Esophagus (tissue), 2 donors: ENCODE measurements at regions not wholly inside any gene's neighbourhood (a gene's known extent, or its start where the extent isn't known, plus 50 kb on each side); places are given as distances from the start of the nearest gene placed in this dataset.
"Not testable (repeated sequence)": the region's sequence is repeated elsewhere in the genome, so short reads cannot be mapped to it uniquely, and the experiment has no call there.

Experiments
- H3K27ac ChIP-seq, 2 donors: one replicate each; pipeline ENCODE4 v1.5.1; 2013; ENCODE audit warnings: low read depth in 2 of 2, mild to moderate bottlenecking in 2 of 2, inconsistent platforms in 1 of 2, low read length in 1 of 2, moderate library complexity in 1 of 2
- H3K27me3 ChIP-seq, 2 donors: one replicate each; pipeline ENCODE4 v1.6.1; 2013; ENCODE audit warnings: low read length in 2 of 2, control low read depth in 1 of 2, mild to moderate bottlenecking in 1 of 2; ENCODE audit not compliant: insufficient read depth in 2 of 2, control insufficient read depth in 1 of 2
- H3K36me3 ChIP-seq, 2 donors: one replicate each; pipeline ENCODE4 v1.6.1; 2013; ENCODE audit warnings: low read length in 1 of 2; ENCODE audit not compliant: control insufficient read depth in 2 of 2, insufficient read depth in 2 of 2
- H3K4me1 ChIP-seq, 2 donors: one replicate each; pipeline ENCODE4 v1.6.1; 2013; ENCODE audit warnings: low read length in 1 of 2; ENCODE audit not compliant: control insufficient read depth in 2 of 2, insufficient read depth in 2 of 2
- H3K4me3 ChIP-seq, 2 donors: one replicate each; pipeline ENCODE4 v1.5.1; 2013; ENCODE audit warnings: low read length in 2 of 2, mild to moderate bottlenecking in 2 of 2, low read depth in 1 of 2, moderate library complexity in 1 of 2
- H3K9me3 ChIP-seq, 2 donors: one replicate each; pipeline ENCODE4 v1.6.1; 2013; ENCODE audit warnings: mild to moderate bottlenecking in 2 of 2, low read depth in 1 of 2, low read length in 1 of 2, moderate library complexity in 1 of 2; ENCODE audit not compliant: control insufficient read depth in 2 of 2, insufficient read depth in 1 of 2
- WGBS, 2 donors: extraction: QIAGEN DNeasy Blood & Tissue Kit; methylation state at CpG; one replicate each; pipeline ENCODE4 v1.1.7; 2013; 5-methylcytosine and 5-hydroxymethylcytosine counted together
- donor health status: healthy with polysubstance abuse.
- donor health status: Bipolar disorder and iron deficiency.

DNA sequence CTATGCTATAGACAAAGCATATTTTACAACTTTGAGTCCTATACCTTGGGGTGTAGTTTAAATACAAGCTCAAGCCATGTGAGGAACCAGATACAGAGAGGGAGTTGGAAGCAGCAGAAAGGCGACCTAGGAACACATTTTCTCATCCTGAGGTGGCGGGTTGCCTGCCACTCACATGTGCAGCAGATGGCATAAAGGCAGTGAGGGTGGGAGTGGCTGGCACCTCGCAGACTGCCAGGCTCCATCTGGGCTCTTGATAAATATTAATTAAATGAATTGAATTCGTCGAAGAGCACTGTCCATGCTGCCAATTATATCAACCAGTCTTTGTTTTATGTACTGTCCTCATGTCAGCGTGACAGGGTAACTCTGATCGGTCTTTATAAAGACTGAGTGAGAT, 79.0 kb upstream of the SEMA3C start:
- Histone ChIP-seq H3K27me3 (no peaks in the 10 kb centered on the region), H3K4me1 (no peaks in the 10 kb centered on the region), H3K9me3 (no peaks in the 10 kb centered on the region), H3K27ac (no peak overlapping the region), H3K36me3 (no peaks in the 10 kb centered on the region), H3K4me3 (no peak overlapping the region)
- WGBS, 2 donors = 88 to 94% methylated on average over 7 of the region's 7 CpGs

DNA sequence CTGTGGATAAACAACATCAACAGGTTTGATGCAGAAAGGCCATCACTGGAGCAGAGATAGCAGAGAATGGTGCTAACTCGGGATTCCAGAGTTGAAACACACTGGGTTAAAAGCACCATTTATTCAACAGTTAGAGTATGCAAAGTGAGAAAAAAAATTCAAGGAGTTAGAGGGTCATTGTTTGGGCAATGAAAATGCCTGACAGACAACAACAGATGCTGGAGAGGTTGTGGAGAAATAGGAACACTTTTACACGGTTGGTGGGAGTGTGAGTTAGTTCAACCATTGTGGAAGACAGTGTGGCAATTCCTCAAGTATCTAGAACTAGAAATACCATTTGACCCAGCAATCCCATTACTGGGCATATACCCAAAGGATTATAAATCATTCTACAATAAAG, 77.4 kb upstream of the SEMA3C start:
- WGBS, 2 donors = 76 to 87% methylated on average over 2 of the region's 2 CpGs
- H3K9me3 ChIP-seq, H3K27me3 ChIP-seq, H3K4me3 ChIP-seq, H3K36me3 ChIP-seq, H3K4me1 ChIP-seq, H3K27ac ChIP-seq: not testable (repeated sequence)

DNA sequence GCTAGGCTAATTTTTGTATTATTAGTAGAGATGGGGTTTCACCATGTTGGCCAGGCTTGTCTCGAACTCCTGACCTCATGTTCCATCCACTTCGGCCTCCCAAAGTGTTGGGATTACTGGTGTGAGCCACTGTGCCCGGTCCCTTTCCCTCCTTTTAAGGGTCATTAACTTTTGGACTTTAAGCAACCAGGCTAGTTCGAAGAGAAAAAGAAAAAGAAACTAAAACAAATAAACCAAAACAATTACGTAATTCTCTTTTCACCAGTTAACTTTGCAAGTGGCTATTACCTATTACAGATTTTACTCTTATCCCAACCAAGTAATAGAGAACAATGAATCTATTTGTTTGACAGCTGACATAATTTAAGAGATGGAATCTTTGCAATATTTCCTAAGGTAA, 72.8 kb upstream of the SEMA3C start:
- 82 to 84% methylated on average over 5 of the region's 5 CpGs for WGBS, 2 donors

DNA sequence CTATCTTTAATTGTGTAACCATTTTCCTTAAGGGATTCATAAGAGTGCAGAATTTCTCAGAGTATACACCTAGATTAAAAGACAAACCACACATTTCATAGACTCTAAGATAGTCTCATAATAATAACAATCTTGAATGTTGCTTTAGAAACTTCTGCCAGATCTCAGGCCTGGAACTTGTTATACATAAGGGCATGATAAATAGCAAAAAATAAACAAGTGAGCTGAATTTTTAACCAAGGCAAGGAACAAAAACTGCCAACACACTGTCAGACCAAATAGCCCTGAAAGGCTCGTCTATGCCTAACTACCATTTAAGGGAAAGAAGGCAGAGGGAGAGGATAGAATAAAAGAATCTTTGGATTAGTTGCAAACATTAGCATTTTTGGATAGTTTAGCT, 65.8 kb upstream of the SEMA3C start:
- Histone ChIP-seq H3K36me3 (no peaks in the 10 kb centered on the region), H3K4me3 (no peak overlapping the region), H3K27ac (no peak overlapping the region), H3K9me3 (no peaks in the 10 kb centered on the region), H3K4me1 (no peaks in the 10 kb centered on the region), H3K27me3 (no peaks in the 10 kb centered on the region)
- WGBS, 2 donors = 45 to 61% methylated on average over 1 of the region's 1 CpG

More for the DNA sequence above, 72.8 kb upstream of the SEMA3C start:
- H3K4me3 ChIP-seq = no peak overlapping the region
- H3K36me3 ChIP-seq = no peaks in the 10 kb centered on the region
- no peaks in the 10 kb centered on the region for H3K4me1 ChIP-seq
- no peaks in the 10 kb centered on the region for H3K9me3 ChIP-seq
- H3K27me3 ChIP-seq = no peaks in the 10 kb centered on the region
- no peak overlapping the region for H3K27ac ChIP-seq

DNA sequence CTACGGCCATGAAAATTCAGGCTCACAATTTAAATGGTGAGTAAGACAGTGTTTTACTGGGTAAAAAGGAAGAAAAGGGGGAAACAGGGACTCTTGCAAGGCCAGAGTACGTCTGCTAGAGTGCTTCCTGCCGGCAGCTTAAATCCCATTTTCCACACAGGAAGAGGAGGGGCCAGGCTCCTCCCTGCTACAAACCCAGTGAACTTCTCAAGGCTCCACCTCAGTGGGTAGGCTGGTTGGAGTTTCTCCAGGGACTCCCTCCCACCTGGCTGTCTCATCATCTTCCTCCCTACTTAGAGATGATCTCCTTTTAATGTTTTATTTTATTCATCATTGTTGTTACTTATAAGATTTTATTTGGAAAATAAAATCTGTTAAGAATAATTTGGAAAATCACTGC, 62.6 kb upstream of the SEMA3C start:
- Histone ChIP-seq H3K9me3 (no peaks in the 10 kb centered on the region), H3K36me3 (no peaks in the 10 kb centered on the region), H3K27me3 (no peaks in the 10 kb centered on the region), H3K4me3 (no peak overlapping the region), H3K27ac (no peak overlapping the region), H3K4me1 (no peaks in the 10 kb centered on the region)
- WGBS, 2 donors = 76 to 82% methylated on average over 3 of the region's 3 CpGs

DNA sequence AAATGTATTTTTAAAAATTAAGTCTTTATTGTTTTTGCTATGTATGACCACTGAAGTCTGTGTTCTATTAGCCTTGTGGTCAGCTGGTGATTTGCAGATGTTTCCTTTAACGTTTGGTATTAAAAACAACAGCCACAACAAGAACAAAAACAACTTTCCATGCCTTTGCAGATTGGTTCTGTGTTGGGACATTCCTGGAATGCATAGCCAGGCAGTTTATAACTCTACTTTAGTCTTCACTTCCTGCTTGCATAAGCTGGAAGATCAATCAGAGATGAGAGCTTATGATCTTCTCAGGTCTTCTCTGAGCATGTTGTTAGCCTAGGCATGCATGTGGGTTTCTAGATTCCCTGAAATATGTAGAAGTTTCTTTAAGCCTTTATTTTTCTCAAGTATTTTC, 58.9 kb upstream of the SEMA3C start:
- Histone ChIP-seq H3K27ac (no peak overlapping the region), H3K27me3 (no peaks in the 10 kb centered on the region), H3K4me3 (no peak overlapping the region), H3K9me3 (peaks cover 0 to 7% of the 10 kb centered on the region in 2 donors), H3K4me1 (no peaks in the 10 kb centered on the region), H3K36me3 (no peaks in the 10 kb centered on the region)
- WGBS, 2 donors = 54 to 58% methylated on average over 1 of the region's 1 CpG

DNA sequence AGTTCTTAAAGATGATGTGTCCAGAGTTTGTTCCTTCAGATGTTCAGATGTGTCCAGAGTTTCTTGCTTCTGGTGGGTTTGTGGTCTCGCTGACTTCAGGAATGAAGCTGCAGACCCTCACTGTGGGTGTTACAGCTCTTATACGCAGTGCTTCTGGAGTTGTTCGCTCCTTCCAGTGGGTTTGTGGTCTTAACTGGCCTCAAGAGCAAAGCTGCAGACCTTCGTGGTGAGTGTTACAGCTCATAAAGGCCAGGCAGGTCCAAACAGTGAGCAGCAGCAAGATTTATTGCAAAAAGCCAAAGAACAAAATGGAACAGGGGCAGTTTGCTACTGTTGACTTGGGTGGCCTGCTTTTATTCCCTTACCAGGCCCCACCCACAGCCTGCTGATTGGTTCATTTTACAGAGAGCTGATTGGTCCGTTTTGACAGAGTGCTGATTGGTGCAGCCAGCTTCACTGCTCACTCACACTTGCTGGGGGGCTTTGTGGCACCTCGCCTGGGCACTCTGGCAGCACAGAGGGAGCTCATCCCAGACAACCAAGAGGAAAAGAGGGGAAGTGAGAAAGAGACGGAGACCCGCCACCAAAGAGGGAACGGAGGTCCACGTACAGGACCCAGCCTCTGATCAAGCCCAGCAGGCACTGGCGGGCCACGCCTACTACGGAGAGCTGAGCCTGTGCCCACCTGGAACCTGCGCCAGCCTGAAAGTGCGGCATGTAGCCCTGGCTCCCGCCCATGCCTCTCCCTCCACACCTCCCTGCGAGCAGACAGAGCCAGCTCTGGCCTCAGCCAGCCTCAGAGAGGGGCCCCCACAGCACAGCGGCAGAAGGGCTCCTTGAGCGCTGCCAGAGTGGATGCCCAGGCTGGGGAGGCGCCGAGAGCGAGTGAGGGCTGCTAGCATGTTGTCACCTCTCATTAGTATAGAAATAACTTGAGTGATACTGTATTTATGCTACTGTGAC, 55.8 kb upstream of the SEMA3C start:
- WGBS, 2 donors = 91 to 92% methylated on average over 18 to 22 of the region's 22 CpGs

GRCh38 chr7:80971225-80971624, 52.4 kb upstream of the SEMA3C start:
- H3K4me3 ChIP-seq = no peak overlapping the region

More for the DNA sequence above, 55.8 kb upstream of the SEMA3C start:
- Histone ChIP-seq H3K4me3 (no peak overlapping the region), H3K4me1 (no peaks in the 10 kb centered on the region), H3K36me3 (no peaks in the 10 kb centered on the region), H3K9me3 (peaks cover 0 to 7% of the 10 kb centered on the region in 2 donors), H3K27ac (no peak overlapping the region), H3K27me3 (no peaks in the 10 kb centered on the region)

More at GRCh38 chr7:80971225-80971624, 52.4 kb upstream of the SEMA3C start:
- Histone ChIP-seq H3K27me3 (no peaks in the 10 kb centered on the region), H3K36me3 (no peaks in the 10 kb centered on the region), H3K4me1 (no peaks in the 10 kb centered on the region), H3K27ac (no peak overlapping the region), H3K9me3 (peaks cover 0 to 7% of the 10 kb centered on the region in 2 donors)
- WGBS, 2 donors = 86 to 90% methylated on average over 6 of the region's 6 CpGs
